ENCODE measurements at regions not wholly inside any gene's neighbourhood (a gene's known extent, or its start where the extent isn't known, plus 50 kb on each side); places are given as distances from the start of the nearest gene placed in this dataset.
"Not testable (repeated sequence)": the region's sequence is repeated elsewhere in the genome, so short reads cannot be mapped to it uniquely, and the experiment has no call there.

- DNase-seq = no peak
These were observed 157.3 kb upstream of the EPB41L4A start for GRCh38 chr5:112576298-112576925.

DNA sequence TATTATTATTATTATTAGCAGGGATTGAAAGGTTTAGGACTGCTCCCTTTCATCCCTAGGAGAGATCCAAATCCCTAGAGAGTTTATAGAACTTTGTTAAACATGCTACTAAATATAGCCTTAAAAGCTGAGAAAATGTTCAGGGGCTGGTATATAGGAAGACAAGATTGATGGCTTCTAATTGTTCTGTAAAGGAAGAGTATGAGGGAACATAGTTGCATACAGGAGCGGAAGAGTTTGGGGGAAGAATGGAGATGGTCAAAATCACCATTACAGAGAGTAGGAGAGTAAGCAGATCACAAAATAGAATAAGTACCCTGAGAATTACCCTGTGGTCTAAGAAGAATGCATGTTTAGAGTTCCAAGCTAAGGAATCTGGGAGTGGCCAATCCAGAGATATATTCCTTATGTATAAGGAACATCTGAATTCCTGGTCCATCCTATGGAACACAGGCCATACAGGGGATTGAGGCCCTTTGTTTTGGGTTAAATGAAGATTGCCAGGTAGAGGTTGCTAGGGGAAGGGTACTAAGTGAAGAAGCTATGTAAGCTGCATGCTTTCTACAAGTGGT lies 158.0 kb upstream of the APC start:
- DNase-seq = no peak

GRCh38 chr5:112581811-112582320 lies 155.8 kb upstream of the APC start:
- no peak for DNase-seq

GRCh38 chr5:112583166-112583565 lies 154.5 kb upstream of the APC start:
- peak; percentile 84 for DNase-seq

GRCh38 chr5:112584781-112585180 lies 152.9 kb upstream of the APC start:
- DNase-seq = no peak

DNA sequence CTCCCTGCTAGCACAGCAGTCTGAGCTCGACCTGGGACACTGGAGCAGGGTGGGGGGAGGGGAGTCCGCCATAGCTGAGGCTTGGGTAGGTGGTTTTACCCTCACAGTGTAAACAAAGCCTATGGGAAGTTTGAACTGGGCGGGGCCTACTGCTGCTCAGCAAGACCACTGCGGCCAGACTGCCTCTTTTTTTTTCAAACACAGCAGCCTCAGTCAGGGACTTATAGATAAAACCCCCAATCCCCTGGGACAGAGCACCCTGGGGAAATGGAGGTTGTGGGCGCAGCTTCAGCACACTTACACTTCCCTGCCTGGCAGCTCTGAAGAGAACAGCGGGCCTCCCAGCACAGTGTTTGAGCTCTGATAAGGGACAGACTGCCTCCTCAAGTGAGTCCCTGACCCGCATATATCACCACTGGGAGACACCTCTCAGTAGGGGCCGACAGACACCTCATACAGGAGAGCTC lies 151.1 kb upstream of the APC start:
- no peak for DNase-seq

DNA sequence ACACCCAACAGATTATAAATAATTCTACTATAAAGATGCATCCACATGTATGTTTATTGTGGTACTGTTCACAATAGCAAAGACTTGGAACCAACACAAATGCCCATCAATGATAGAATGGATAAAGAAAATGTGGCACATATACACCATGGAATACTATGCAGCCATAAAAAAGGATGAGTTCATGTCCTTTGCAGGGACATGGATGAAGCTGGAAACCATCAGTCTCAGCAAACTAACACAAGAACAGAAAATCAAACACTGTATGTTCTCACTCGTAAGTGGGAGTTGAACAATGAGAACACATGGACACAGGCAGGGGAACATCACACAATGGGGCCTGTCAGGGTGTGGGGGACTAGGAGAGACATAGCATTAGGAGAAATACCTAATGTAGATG lies 146.8 kb upstream of the APC start:
- not testable (repeated sequence) for DNase-seq

GRCh38 chr5:112594095-112594850 lies 143.4 kb upstream of the APC start:
- no peak for DNase-seq

DNA sequence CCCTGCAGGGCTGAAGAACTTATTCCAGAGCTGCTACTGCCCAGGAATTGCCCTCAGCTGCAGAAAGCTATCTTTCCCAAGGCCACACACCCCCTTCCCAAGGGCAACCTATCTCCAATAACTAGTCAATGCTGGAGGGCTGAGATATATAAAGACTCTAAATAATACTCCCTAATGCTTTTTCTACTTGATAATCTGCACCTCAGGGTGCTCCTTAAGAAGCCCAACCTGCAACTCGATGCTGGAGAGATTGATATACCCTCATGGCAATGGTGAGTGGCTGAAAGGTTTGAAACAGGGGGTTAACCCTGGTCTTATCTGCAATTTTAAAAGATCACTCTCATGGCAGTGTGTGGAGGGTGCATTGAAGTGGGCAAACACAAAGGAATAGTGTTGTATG lies 142.7 kb upstream of the APC start:
- no peak for DNase-seq

- no peak for DNase-seq
These were observed 139.9 kb upstream of the APC start for GRCh38 chr5:112597831-112598230.

DNA sequence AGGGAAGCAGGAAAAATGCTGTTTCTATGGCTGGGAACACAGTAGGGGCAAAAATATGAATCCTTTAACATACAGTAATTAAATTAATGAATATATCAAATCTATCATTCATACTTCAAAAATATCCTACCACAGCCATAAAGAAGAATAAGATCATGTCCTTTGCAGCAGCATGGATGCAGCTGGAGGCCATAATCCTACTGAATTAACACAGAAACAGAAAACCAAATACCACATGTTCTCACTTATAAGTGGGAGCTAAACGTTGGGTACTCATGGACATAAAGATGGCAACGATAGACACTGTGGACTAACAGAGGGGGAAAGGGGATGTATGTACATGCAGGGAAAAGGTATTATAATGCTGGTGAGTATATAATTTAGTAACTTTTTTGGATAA lies 137.2 kb upstream of the APC start:
- DNase-seq = not testable (repeated sequence)

DNA sequence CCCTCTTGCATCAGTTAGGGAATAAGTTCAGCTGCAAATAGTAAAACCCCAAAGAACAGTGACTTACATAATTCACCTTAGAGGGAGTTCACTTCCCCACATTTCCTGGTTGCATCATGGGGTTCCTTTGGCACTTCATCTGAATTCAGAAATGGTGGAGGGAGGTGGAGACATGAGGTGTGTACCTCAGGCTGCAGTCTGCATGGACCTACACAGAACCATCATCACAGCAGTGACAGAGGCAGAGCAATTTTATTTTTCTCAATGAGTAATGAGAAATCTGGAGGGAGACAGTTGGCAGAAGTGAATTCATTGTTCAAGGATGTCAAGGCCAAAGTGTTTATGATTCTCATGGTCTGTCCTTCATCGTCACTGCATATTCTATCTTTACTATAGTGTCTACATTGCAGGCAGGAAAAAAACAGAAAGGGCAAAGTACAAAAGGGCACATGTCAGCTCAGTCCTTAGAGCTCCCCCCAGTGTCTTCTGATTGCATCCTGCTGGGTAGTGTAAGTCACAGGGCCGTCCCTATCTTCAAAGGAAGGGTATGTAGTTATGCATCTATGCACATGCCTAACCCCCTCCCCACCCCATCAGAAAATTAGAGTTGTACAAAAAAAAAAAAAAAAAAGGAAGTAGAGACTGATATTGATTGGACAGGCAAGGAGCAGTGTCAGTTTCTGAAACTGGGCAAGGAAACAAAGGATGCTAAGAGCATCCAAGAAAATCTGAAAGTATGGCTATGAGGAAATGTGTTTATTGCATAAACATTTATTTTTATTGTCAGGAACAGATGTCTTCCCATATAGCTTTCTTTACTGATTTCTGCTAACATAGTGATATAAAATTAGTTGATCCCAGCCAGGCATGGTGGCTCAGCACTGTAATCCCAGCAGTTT lies 132.7 kb upstream of the APC start:
- DNase-seq = no peak

DNA sequence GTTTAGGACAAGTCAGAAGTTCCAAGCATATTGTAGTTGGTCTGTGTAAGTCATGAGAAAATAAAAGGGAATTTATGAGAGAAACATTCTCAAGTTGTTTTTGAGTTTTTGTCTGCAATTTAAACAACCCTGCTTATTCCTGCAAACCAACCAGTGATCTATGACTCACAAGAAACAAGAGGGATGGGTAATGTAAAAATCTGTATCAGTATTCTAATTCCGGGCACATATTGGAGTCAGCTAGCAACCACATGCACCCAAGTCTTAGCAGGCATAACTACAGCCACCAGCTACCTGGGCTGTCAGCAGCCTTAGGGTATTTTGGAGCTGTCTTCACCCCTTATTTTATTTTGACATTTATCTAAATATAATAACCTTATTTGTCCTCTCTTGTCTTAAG lies 128.7 kb upstream of the APC start:
- no peak for DNase-seq

DNA sequence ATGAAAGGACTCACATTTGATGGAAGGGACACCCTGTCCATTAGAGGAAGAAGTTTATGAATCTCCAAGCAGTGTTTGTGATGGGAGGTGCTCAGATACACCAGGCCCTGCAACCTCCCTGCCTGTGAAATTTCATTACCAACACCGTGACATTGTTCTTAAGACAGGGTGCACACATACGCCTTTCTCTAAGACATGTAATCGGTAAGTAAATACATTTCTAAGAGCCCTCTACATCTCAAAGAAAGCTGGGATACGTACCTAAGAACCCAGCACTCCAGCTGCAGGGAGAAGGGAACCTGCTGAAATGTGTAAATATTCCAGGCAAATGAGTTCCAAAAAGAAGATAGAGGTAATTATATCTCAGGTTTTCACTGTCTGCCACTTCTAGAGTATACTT lies 125.0 kb upstream of the APC start:
- no peak for DNase-seq

GRCh38 chr5:112614285-112614684 lies 123.4 kb upstream of the APC start:
- DNase-seq = no peak

- DNase-seq = no peak
These were observed 122.7 kb upstream of the APC start for GRCh38 chr5:112614986-112615385.

GRCh38 chr5:112616812-112617547 lies 120.7 kb upstream of the APC start:
- DNase-seq = no peak

- no peak for DNase-seq
These were observed 112.4 kb upstream of the APC start for GRCh38 chr5:112625246-112625645.

DNA sequence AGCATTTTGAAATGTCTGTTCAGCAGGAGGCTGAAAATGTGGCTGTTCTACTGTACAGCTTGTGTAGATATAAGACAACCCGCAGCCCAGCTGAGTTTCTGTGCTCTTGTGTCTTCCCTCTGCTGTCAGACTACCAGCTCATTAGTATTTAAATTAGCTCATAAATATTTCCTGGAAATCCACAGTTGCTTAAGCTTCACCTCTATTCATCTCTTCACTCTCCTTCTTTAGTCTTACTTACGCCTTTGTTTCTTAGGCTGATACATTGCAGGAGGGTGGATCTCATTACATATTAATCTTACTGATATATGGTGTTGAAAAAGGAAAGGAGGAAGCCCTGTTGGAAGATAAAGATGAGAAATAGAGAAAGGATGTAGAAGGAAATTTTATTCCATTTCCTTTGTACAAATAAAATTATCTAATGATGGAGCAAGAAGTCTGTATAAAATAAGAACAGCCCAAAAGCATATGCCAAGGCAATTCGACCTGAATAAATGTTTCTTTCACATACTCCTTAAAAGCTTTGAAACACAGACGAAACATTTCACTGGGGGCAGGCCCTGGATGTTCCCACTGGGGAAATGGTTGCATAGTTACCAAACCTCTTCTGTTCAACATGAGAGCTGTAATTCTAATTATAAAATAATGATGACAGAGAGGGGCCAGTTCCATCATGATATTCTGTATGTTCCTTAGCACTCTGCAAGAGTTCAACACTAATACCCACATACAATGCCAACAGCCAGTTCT lies 111.8 kb upstream of the APC start:
- no peak for DNase-seq

GRCh38 chr5:112626715-112627114 lies 111.0 kb upstream of the APC start:
- DNase-seq = no peak

- DNase-seq = no peak
These were observed 109.3 kb upstream of the APC start for GRCh38 chr5:112628214-112628980.
